Skin epidermis (tissue), 12 donors: ENCODE measurements at regions not wholly inside any gene's neighbourhood (a gene's known extent, or its start where the extent isn't known, plus 50 kb on each side); places are given as distances from the start of the nearest gene placed in this dataset.

ENCODE experiments used
- H3K27ac ChIP-seq, 21 experiments: fragments of 200-600 bp; sonication (generic) in 11 of 21; one replicate each; pipeline ENCODE4 v1.5.0; 2020; ENCODE audit warnings: mild to moderate bottlenecking in 3 of 21, inconsistent platforms in 2 of 21, moderate library complexity in 2 of 21
- H3K4me3 ChIP-seq, 7 experiments: fragments of 200-600 bp; sonication (generic) in 2 of 7; one replicate each; pipeline ENCODE4 v1.5.0; 2020; ENCODE audit warnings: inconsistent platforms in 2 of 7, mild to moderate bottlenecking in 2 of 7, moderate library complexity in 1 of 7

- H3K4me3 ChIP-seq: no peak overlapping the region
- H3K27ac ChIP-seq: no peak overlapping the region
Measured at GRCh38 chr2:153213022-153213421, 265.5 kb downstream of the RPRM start.

- Histone ChIP-seq H3K4me3 (no peak overlapping the region), H3K27ac (no peak overlapping the region)
Measured at GRCh38 chr2:153197402-153198386, 280.9 kb downstream of the RPRM start.

- Histone ChIP-seq H3K4me3 (no peak overlapping the region), H3K27ac (no peak overlapping the region)
Measured at GRCh38 chr2:153196378-153197058, 282.0 kb downstream of the RPRM start.

- Histone ChIP-seq H3K27ac (no peak overlapping the region), H3K4me3 (no peak overlapping the region)
Measured at GRCh38 chr2:153195342-153195741, 283.2 kb downstream of the RPRM start.

- no peak overlapping the region for H3K27ac ChIP-seq
- no peak overlapping the region for H3K4me3 ChIP-seq
Measured at GRCh38 chr2:153189091-153189888, 289.3 kb downstream of the RPRM start.

- Histone ChIP-seq H3K27ac (no peak overlapping the region), H3K4me3 (no peak overlapping the region)
Measured at GRCh38 chr2:153179808-153180207, 298.8 kb downstream of the RPRM start.

GRCh38 chr2:153169609-153170008 is 309.0 kb downstream of the RPRM start:
- Histone ChIP-seq H3K27ac (no peak overlapping the region), H3K4me3 (no peak overlapping the region)

- Histone ChIP-seq H3K27ac (no peak overlapping the region), H3K4me3 (no peak overlapping the region)
Measured at GRCh38 chr2:153165021-153165420, 313.5 kb downstream of the RPRM start.

GRCh38 chr2:153163055-153163454 is 315.5 kb downstream of the RPRM start:
- no peak overlapping the region for H3K4me3 ChIP-seq
- no peak overlapping the region for H3K27ac ChIP-seq

- no peak overlapping the region for H3K27ac ChIP-seq
- H3K4me3 ChIP-seq: no peak overlapping the region
Measured at GRCh38 chr2:153156743-153157142, 321.8 kb downstream of the RPRM start.

- Histone ChIP-seq H3K4me3 (no peak overlapping the region), H3K27ac (no peak overlapping the region)
Measured at GRCh38 chr2:153152036-153152435, 326.5 kb downstream of the RPRM start.

- Histone ChIP-seq H3K4me3 (no peak overlapping the region), H3K27ac (no peak overlapping the region)
Measured at GRCh38 chr2:153145470-153145978, 333.0 kb downstream of the RPRM start.

GRCh38 chr2:153143540-153143939 is 335.0 kb downstream of the RPRM start:
- Histone ChIP-seq H3K4me3 (no peak overlapping the region), H3K27ac (no peak overlapping the region)

GRCh38 chr2:153140498-153140897 is 338.1 kb downstream of the RPRM start:
- no peak overlapping the region for H3K4me3 ChIP-seq
- H3K27ac ChIP-seq: no peak overlapping the region

GRCh38 chr2:153138651-153139375 is 339.7 kb downstream of the RPRM start:
- Histone ChIP-seq H3K4me3 (no peak overlapping the region), H3K27ac (no peak overlapping the region)

- H3K4me3 ChIP-seq: no peak overlapping the region
- no peak overlapping the region for H3K27ac ChIP-seq
Measured at GRCh38 chr2:153136216-153136615, 342.3 kb downstream of the RPRM start.

- H3K4me3 ChIP-seq: no peak overlapping the region
- H3K27ac ChIP-seq: no peak overlapping the region
Measured at GRCh38 chr2:153134725-153135124, 343.8 kb downstream of the RPRM start.

- no peak overlapping the region for H3K27ac ChIP-seq
- no peak overlapping the region for H3K4me3 ChIP-seq
Measured at GRCh38 chr2:153133716-153134115, 344.8 kb downstream of the RPRM start.

GRCh38 chr2:153132418-153132817 is 346.1 kb downstream of the RPRM start:
- H3K27ac ChIP-seq: no peak overlapping the region

More at GRCh38 chr2:153132418-153132817, 346.1 kb downstream of the RPRM start:
- H3K4me3 ChIP-seq: no peak overlapping the region
